Body of pancreas (tissue), 4 donors: ENCODE measurements at regions not wholly inside any gene's neighbourhood (a gene's known extent, or its start where the extent isn't known, plus 50 kb on each side); places are given as distances from the start of the nearest gene placed in this dataset.

Experiments
- POLR2A ChIP-seq, 3 donors: fragments of 450-650 bp; IDR thresholded peaks; one replicate each; pipeline ENCODE4 v1.6.1; 2016; ENCODE audit warnings: antibody characterized with exemption in 3 of 3, mild to moderate bottlenecking in 2 of 3
- TF ChIP-seq, protein P1 (sequence below), 7 experiments: fragments of 450-650 bp in 4 of 7; fragments of 200-600 bp in 3 of 7; sonication (generic) in 3 of 7; IDR thresholded peaks; one replicate each; pipeline ENCODE4 v1.5.1; 2016 to 2019; ENCODE audit warnings: antibody characterized with exemption in 7 of 7

DNA sequence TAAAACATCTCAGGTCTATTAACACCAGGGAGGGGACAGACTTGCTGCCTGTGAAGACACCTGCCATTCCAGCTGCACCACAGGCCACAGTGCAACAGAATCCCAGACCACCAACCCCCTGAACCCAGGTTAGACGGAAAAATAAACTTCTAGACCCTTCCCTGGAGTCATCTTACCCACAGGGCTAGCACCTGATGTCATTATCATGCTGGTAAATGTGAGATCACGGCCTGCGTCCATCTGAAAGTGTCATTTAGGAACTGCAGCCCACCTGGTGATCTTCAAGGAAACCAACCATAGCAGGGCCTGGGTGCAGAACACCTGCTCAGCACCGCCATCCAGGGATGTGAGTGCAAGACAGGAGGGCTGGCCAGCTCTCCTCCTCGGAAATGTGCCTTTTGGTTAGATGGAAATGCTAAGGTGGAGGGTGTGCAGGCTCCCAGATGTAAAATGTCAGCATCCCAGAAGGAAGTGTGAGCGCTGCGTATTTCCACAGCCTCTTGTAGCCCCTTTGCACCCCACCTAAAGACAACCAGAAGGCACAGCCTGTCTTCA, 80.8 kb downstream of the PTGR3 start:
- TF ChIP-seq, protein P1, sequence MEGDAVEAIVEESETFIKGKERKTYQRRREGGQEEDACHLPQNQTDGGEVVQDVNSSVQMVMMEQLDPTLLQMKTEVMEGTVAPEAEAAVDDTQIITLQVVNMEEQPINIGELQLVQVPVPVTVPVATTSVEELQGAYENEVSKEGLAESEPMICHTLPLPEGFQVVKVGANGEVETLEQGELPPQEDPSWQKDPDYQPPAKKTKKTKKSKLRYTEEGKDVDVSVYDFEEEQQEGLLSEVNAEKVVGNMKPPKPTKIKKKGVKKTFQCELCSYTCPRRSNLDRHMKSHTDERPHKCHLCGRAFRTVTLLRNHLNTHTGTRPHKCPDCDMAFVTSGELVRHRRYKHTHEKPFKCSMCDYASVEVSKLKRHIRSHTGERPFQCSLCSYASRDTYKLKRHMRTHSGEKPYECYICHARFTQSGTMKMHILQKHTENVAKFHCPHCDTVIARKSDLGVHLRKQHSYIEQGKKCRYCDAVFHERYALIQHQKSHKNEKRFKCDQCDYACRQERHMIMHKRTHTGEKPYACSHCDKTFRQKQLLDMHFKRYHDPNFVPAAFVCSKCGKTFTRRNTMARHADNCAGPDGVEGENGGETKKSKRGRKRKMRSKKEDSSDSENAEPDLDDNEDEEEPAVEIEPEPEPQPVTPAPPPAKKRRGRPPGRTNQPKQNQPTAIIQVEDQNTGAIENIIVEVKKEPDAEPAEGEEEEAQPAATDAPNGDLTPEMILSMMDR (IDR thresholded peaks at IDR 0.05), result no peak
- no peak for TF ChIP-seq POLR2A (IDR thresholded peaks at IDR 0.05)
